CMK (cell line): ENCODE measurements at regions not wholly inside any gene's neighbourhood (a gene's known extent, or its start where the extent isn't known, plus 50 kb on each side); places are given as distances from the start of the nearest gene placed in this dataset.
"Not testable (repeated sequence)": the region's sequence is repeated elsewhere in the genome, so short reads cannot be mapped to it uniquely, and the experiment has no call there.

Experiments
- DNase-seq: peaks from one replicate; pipeline ENCODE4 v3.0.0-alpha.2; 2010; ENCODE audit warnings: low read depth

GRCh38 chr10:38209332-38209731 is 115.2 kb downstream of the ZNF37A start:
- DNase-seq, result no peak

DNA sequence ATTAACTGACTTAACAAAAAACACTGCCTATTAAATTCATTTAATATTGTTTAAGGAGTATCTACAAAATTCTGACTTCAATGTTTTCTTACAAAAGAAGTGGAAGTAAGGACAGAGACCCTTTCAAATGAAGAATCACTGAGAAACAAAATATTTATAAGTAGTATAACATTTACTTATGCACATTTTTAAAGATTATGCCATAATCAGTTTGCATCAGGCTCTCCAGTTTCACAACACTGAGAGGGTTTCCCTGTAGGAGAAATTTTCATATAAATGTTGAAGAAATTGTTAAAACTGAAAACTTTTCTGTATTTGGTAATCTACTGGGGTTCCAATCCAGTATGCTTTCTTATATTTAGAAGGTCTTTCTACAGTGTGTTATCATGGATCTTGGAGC is 115.6 kb downstream of the ZNF37A start:
- DNase-seq, result not testable (repeated sequence)

DNA sequence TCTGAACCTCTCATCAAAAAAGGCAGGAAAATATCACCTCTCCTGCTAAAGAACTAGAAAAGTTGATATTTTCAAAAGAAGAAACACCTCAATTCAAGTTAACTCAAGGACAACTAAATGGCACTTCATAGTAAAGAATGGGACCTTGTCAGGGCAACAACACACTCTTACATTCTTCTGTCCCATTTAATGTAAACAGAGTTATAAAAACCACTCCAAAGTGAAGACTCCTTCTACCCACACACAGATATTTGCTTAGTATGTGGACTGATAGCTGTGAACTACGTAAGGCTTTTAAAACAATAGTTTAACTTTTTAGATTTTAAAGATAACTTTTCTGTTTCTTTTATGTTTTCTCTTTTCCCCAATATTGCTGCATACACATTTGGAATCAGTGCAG is 118.3 kb downstream of the ZNF37A start:
- no peak for DNase-seq

- DNase-seq, result no peak
Observed at GRCh38 chr10:38226385-38226784, 132.2 kb downstream of the ZNF37A start.

DNA sequence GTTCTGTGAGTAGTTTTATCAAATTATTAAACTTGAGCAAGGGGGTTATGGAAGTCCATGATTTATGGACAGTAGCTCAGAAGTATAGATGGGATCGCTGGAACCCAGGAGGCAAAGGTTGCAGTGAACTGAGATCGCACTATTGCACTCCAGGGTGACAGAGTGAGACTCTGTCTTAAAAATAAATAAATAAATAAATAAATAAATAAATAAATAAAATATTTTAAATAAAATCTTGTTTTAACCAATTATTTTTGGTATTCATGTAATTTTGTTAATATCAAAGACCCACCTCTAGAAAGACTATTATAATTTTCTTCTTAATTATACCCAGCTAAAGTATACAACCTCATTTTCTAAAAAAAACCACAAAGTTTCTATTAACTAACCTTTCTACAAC is 134.3 kb downstream of the ZNF37A start:
- no peak for DNase-seq

DNA sequence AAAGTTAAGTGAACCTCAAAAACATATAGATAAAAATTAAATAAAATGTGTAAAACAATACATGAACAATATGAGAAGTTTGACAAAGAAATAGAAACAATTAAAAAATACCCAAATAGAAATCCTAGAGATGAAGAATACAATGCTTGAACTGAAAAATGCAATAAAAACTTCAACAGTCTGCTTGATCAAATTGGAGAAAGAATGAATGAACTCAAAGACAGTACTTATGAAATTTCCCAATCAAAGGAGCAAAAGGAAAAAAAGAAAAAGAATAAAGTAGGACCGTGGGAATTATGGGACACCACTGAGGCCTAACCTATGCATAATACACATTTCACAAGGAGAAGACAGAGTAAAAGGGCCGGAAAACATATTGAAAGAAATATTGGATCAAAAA is 144.3 kb downstream of the ZNF37A start:
- not testable (repeated sequence) for DNase-seq

GRCh38 chr10:38242061-38242649 is 148.0 kb downstream of the ZNF37A start:
- DNase-seq, result not testable (repeated sequence)

GRCh38 chr10:38248113-38248512 is 154.0 kb downstream of the ZNF37A start:
- DNase-seq, result not testable (repeated sequence)

DNA sequence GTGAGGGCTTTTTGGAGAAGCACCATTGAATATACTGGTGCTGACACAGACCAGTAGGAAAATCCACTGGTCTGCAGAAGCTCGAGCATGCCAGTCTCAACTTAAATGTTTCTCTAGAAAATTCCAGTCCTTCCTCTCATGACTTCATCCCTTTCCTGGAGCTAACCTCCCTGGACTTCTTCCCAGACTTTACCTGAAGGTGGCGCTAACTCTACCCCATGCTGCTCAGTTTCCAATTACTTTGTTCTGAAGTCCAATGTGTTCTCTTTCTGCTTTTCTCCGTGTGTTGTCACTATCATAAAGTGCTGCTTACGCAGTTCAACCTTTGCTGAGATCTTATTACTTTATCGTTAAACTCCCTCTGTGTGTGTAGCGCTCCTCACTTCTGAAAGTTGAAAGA is 158.4 kb downstream of the ZNF37A start:
- DNase-seq, result not testable (repeated sequence)

DNA sequence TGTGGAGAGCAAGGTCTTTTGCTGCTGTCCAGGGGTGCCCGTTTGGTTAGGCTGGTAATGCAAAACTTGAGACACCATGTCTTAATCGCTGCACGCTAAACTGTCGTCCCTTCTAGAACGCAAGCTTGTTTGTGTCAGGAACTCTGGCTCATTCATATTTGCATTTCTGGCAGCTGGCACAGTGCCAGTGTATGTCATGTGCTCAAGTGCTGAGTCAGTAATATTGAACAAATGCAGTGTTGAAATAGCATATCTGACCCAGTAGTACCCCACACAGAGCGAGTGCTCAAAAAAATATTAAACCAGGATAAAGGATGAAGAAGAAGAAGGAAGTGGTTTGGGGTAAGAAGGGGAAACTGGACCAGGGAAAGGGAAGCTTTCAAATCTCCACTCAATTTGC is 173.4 kb downstream of the ZNF37A start:
- DNase-seq, result not testable (repeated sequence)

- DNase-seq, result not testable (repeated sequence)
Observed at GRCh38 chr10:38271031-38271430, 176.9 kb downstream of the ZNF37A start.

- not testable (repeated sequence) for DNase-seq
Observed at GRCh38 chr10:38274879-38275278, 180.7 kb downstream of the ZNF37A start.

GRCh38 chr10:38292560-38292959 is 198.4 kb downstream of the ZNF37A start:
- DNase-seq, result not testable (repeated sequence)

DNA sequence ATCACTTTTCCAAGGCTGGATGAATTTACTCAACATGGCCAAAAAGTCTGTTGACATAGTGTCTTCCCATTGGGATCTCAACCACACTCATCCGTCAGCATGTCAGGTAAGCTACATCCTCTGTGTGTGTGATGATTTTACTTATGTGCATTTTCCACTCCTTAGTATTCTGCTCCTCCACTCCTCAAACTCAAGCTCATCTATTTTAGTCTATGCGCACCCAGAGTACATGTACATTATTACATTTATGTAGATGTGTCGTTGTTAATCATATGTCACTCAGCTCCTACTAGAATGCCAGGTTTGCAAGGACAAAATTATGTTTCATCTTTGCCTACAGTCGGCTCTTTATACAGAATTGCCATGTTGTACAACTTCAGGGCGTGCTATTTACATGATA is 216.0 kb downstream of the ZNF37A start:
- not testable (repeated sequence) for DNase-seq

DNA sequence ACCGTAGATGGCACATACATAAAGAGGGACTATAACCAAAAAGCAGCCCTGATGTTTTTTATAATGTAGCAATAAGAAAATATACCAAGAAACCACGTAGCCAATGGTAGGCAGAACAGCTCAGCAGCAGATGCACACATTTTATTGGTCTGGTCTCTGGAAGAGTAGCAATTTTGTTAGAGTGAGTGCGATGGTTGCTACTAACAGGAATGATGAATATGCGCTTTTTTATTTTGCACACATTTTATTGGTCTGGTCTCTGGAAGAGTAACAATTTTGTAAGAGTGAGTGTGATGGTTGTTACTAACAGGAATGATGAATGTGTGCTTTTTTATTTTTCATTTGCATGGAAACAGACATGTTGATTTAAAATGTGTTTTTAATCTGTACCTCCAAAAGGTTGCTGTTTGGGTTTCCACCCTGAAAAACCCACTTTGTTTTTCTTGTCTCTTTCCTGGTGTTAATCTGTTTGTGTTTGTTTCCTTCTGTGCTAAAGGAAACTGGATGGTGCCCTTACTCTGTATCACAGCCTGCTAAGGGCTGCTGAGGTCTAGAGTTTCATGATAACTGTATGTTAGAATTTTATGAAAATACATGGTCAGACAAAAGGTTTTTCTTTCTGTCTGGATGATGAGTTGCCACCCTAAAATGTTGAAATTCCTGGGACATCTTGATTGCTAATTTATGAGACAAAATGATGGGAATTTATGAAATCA is 221.1 kb downstream of the ZNF37A start:
- not testable (repeated sequence) for DNase-seq

DNA sequence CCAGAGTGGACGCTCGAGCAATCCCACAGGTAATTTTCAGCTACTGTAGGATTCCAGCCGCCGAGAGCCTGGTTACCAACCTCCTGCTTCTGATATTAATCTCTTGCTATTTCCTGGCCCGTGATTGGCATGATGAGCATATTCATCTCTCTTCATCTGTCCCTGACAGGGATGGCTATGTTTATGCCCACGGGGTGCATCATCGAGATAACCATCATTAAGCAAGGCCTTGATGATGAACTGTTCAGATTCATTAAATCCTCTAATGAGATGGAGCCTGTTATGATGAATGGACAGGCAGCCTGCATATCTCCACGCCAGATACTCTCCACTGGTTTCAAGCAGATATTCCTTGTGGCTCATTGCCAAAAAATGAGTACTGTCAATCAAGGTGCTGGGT is 227.3 kb downstream of the ZNF37A start:
- not testable (repeated sequence) for DNase-seq

GRCh38 chr10:38330306-38330705 is 236.2 kb downstream of the ZNF37A start:
- DNase-seq, result not testable (repeated sequence)

DNA sequence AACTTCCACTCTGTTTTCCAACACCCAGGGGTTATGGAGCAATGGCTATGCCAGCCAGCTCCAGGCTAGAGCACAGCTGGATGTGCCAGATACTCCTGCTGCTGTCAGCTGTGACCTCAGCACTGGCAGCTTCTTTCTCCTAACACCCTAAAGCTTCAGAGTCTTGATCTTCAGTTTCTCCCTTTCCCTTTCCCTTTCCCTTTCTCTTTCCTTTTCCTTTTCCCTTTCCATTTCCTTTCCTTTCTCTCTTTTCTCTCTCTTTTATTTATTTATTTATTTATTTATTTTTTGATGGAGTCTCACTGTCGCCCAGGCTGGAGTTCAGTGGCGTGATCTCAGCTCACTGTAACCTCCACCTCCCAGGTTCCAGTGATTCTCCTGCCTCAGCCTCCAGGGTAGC is 237.0 kb downstream of the ZNF37A start:
- not testable (repeated sequence) for DNase-seq

DNA sequence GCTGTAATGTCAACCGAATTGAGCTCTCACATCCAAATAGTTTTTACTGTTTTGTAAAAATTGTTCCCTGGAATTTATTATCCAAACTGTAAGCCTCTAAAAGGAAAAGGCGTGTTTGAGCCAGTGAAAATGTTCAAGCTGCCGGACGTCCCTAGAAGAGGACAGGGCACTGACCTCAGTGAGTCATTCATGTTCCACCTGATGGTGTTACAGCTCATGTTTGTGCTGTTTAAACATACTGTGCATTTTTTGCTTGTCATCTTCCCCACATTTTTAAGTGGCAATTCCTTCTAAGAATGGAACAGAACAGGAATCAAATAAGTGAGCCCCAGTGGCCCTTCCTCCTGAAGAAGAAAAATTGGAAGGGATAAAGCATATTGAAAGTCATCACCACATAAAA is 239.6 kb downstream of the ZNF37A start:
- not testable (repeated sequence) for DNase-seq

GRCh38 chr10:38350645-38351044 is 256.5 kb downstream of the ZNF37A start:
- DNase-seq, result not testable (repeated sequence)

DNA sequence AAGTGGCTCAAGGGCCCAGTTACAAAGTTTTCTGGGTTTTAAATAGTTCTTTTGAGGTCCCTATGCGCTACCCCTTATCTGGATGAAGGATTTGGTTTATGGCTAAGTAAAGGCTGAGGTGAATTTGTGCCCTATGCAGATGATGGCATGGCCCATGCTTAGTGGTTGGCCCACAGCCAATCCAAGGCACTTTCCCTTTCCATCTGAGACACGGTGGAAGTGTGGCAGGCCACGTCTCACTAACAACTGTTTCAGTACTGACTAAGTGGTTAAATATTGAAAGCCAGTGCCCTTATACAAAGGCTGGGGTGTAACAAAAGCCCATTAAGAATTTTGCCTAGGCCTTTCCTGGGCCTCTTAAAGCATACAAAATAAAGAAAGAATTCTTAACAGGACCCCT is 260.3 kb downstream of the ZNF37A start:
- not testable (repeated sequence) for DNase-seq

DNA sequence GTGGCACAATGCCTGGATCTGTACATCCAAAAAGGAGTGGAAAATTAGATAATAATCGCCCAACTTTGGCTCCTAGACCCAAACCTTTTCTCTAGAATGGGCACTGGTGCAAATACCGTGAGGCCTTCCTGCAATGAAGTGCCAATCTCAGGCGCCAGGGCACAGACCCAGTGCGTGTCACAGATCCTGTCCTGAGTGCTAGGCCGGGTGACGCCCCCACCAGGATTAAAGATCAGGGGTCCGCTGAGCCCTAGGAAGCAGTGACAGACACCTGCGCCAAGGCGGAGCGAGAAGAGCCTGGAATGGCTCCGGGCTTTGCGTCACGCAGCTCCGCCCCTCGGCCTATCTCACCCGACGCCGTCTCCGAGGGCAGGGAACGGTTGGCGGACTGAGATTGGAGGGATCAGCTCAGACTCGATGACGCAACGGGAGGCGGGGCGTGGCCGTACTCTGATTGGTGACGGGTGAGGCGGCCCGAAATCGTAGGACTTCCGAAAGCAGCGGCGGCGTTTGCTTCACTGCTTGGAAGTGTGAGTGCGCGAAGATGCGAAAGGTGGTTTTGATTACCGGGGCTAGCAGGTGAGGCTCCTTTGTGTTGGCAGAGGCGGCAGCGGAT is 261.9 kb downstream of the ZNF37A start:
- DNase-seq, result peak; percentile 18

- not testable (repeated sequence) for DNase-seq
Observed at GRCh38 chr10:38356527-38356926, 262.4 kb downstream of the ZNF37A start.
